MM.1S (cell line): ENCODE measurements at regions not wholly inside any gene's neighbourhood (a gene's known extent, or its start where the extent isn't known, plus 50 kb on each side); places are given as distances from the start of the nearest gene placed in this dataset.
"Not testable (repeated sequence)": the region's sequence is repeated elsewhere in the genome, so short reads cannot be mapped to it uniquely, and the experiment has no call there.

ENCODE experiments used
- CTCF ChIP-seq: fragments of 300-600 bp; sonication (generic); IDR thresholded peaks from 2 replicates; pipeline ENCODE4 v1.5.1; 2016; ENCODE audit warnings: antibody characterized with exemption, low read length, mixed read lengths
- EZH2 ChIP-seq: fragments of 300-600 bp; sonication (generic); optimal IDR thresholded peaks from 2 replicates; pipeline ENCODE3; 2017; ENCODE audit warnings: low read depth, mild to moderate bottlenecking, antibody characterized with exemption, low read length, mixed read lengths

- not testable (repeated sequence) for TF ChIP-seq CTCF, EZH2
Measured at GRCh38 chr5:28799035-28799434, 1760.6 kb upstream of the CDH9 start.
